ENCODE measurements at regions not wholly inside any gene's neighbourhood (a gene's known extent, or its start where the extent isn't known, plus 50 kb on each side); places are given as distances from the start of the nearest gene placed in this dataset.

GRCh38 chr9:108245901-108246300 lies 609.9 kb downstream of the ACTL7B start:
- H3K4me3 ChIP-seq (ENCODE audit: low read depth, low read length): no peak overlapping the region
- no peak for TF ChIP-seq CTCF (IDR thresholded peaks at IDR 0.05; ENCODE audit: low read depth, low read length, missing control alignments)
- no peak for DNase-seq (ENCODE audit: low read depth)
- in situ Hi-C loops (cut with HindIII; ENCODE audit: low sequenced_read_pairs): no loop called here

- TF ChIP-seq CTCF (IDR thresholded peaks at IDR 0.05; ENCODE audit: low read depth, low read length, missing control alignments): no peak
- in situ Hi-C loops (cut with HindIII; ENCODE audit: low sequenced_read_pairs): no loop called here
- DNase-seq (ENCODE audit: low read depth): no peak
- H3K4me3 ChIP-seq (ENCODE audit: low read depth, low read length): no peak overlapping the region
These were observed 610.5 kb downstream of the ACTL7B start for GRCh38 chr9:108245331-108245730.

GRCh38 chr9:108244686-108245085 lies 611.1 kb downstream of the ACTL7B start:
- no peak for DNase-seq (ENCODE audit: low read depth)
- in situ Hi-C loops (cut with HindIII; ENCODE audit: low sequenced_read_pairs): no loop called here

GRCh38 chr9:108241384-108242073 lies 614.3 kb downstream of the ACTL7B start:
- in situ Hi-C loops (cut with HindIII; ENCODE audit: low sequenced_read_pairs): no loop called here
- no peak for TF ChIP-seq CTCF (IDR thresholded peaks at IDR 0.05; ENCODE audit: low read depth, low read length, missing control alignments)
- no peak overlapping the region for H3K4me3 ChIP-seq (ENCODE audit: low read depth, low read length)
- DNase-seq (ENCODE audit: low read depth): no peak

More at GRCh38 chr9:108244686-108245085, 611.1 kb downstream of the ACTL7B start:
- no peak overlapping the region for H3K4me3 ChIP-seq (ENCODE audit: low read depth, low read length)
- TF ChIP-seq CTCF (IDR thresholded peaks at IDR 0.05; ENCODE audit: low read depth, low read length, missing control alignments): no peak

- DNase-seq (ENCODE audit: low read depth): no peak
- in situ Hi-C loops (cut with HindIII; ENCODE audit: low sequenced_read_pairs): no loop called here
- no peak for TF ChIP-seq CTCF (IDR thresholded peaks at IDR 0.05; ENCODE audit: low read depth, low read length, missing control alignments)
- H3K4me3 ChIP-seq (ENCODE audit: low read depth, low read length): no peak overlapping the region
These were observed 616.0 kb downstream of the ACTL7B start for GRCh38 chr9:108239696-108240321.

- no peak for DNase-seq (ENCODE audit: low read depth)
- no peak for TF ChIP-seq CTCF (IDR thresholded peaks at IDR 0.05; ENCODE audit: low read depth, low read length, missing control alignments)
- in situ Hi-C loops (cut with HindIII; ENCODE audit: low sequenced_read_pairs): no loop called here
These were observed 620.2 kb downstream of the ACTL7B start for GRCh38 chr9:108235609-108236008.

More at GRCh38 chr9:108235609-108236008, 620.2 kb downstream of the ACTL7B start:
- H3K4me3 ChIP-seq (ENCODE audit: low read depth, low read length): no peak overlapping the region

Data from astrocyte of the cerebellum (primary cell).